NCI-H748 treated with DMSO at 0.1 percent for 48 hours (cell line): ENCODE measurements at regions not wholly inside any gene's neighbourhood (a gene's known extent, or its start where the extent isn't known, plus 50 kb on each side); places are given as distances from the start of the nearest gene placed in this dataset.
"Not testable (repeated sequence)": the region's sequence is repeated elsewhere in the genome, so short reads cannot be mapped to it uniquely, and the experiment has no call there.

Experiments
- DNase-seq: peaks from one replicate; lab custom pipeline; 2025; lab: John Stamatoyannopoulos, UW

- DNase-seq = no peak
These were observed 70.5 kb upstream of the ATP2B1 start for GRCh38 chr12:89779090-89779489.

GRCh38 chr12:89777733-89778379 lies 69.2 kb upstream of the ATP2B1 start:
- no peak for DNase-seq

- DNase-seq = no peak
These were observed 67.3 kb upstream of the ATP2B1 start for GRCh38 chr12:89775986-89776365.

- DNase-seq = no peak
These were observed 66.7 kb upstream of the ATP2B1 start for GRCh38 chr12:89775063-89775985.

- DNase-seq = no peak
These were observed 66.0 kb upstream of the ATP2B1 start for GRCh38 chr12:89774645-89775044.

- no peak for DNase-seq
These were observed 61.8 kb upstream of the ATP2B1 start for GRCh38 chr12:89770391-89770790.

GRCh38 chr12:89769483-89769818 lies 60.8 kb upstream of the ATP2B1 start:
- no peak for DNase-seq

- no peak for DNase-seq
These were observed 60.2 kb upstream of the ATP2B1 start for GRCh38 chr12:89768586-89769482.

- no peak for DNase-seq
These were observed 57.6 kb upstream of the ATP2B1 start for GRCh38 chr12:89765959-89766824.

GRCh38 chr12:89764164-89764563 lies 55.5 kb upstream of the ATP2B1 start:
- DNase-seq = not testable (repeated sequence)

GRCh38 chr12:89762498-89763170 lies 54.0 kb upstream of the ATP2B1 start:
- DNase-seq = no peak

GRCh38 chr12:89760783-89761182 lies 52.1 kb upstream of the ATP2B1 start:
- no peak for DNase-seq
